K562 (cell line): ENCODE measurements at regions not wholly inside any gene's neighbourhood (a gene's known extent, or its start where the extent isn't known, plus 50 kb on each side); places are given as distances from the start of the nearest gene placed in this dataset.
A peak's percentile ranks its signal among the peaks of the same experiment; 100 is the strongest.
"Not testable (repeated sequence)": the region's sequence is repeated elsewhere in the genome, so short reads cannot be mapped to it uniquely, and the experiment has no call there.

Experiments
- ATAC-seq: fragments of 200-7000 bp; cut with Tn5 transposase; 3 replicates; pipeline ENCODE4 v1.9.1; 2020; ENCODE audit warnings: moderate library complexity
- BruUV-seq: library from RNA; stranded (reverse); fragments of 400-500 nt; replicated peaks from 2 replicates; lab custom pipeline; 2021; lab: Mats Ljungman, UMichigan
- CTCF ChIA-PET: fragments of 300-600 bp; formaldehyde crosslinking; extraction: SDS; loops from one replicate; lab custom pipeline; 2021; ENCODE audit warnings: low intra/inter-chr PET ratio; lab: Yijun Ruan, JAX
- POLR2A ChIA-PET: fragments of 300-600, 350-650 bp; sonication (Branson Sonifier 250); formaldehyde crosslinking; extraction: SDS; loops from one replicate; lab custom pipeline; 2021; ENCODE audit warnings: antibody characterized with exemption, inconsistent platforms; lab: Yijun Ruan, JAX
- DNase-seq, 4 experiments: peaks; one replicate each; pipeline versions ENCODE4 v3.0.0 to v3.0.0-alpha.2; 2011 to 2018; ENCODE audit warnings: low spot score in 3 of 4, mixed read lengths in 3 of 4; ENCODE audit errors: extremely low read depth in 1 of 4
- FAIRE-seq: peaks from 2 replicates; lab custom pipeline; 2011; peaks lifted over from hg19 to GRCh38; lab: Jason Lieb, UNC
- H2AFZ ChIP-seq: 2 replicates; pipeline ENCODE4 v1.6.0; 2011; ENCODE audit warnings: low read depth, low read length, control low read depth, inconsistent platforms
- H3K27ac ChIP-seq: fragments of 200-600 bp; 3 replicates; pipeline ENCODE4 v1.8.0; 2011; ENCODE audit warnings: low read depth, mild to moderate bottlenecking, control low read depth, inconsistent platforms, low read length, moderate library complexity, mixed read lengths; ENCODE audit errors: extremely low read depth
- H3K27me3 ChIP-seq, 2 experiments: fragments of 300-600 bp in 1 of 2; 2 replicates in 1 of 2; 3 replicates in 1 of 2; pipeline versions ENCODE4 v1.6.0 to v1.8.0; 2011; ENCODE audit warnings: inconsistent platforms in 2 of 2, low read length in 2 of 2, mild to moderate bottlenecking in 1 of 2, mixed read lengths in 1 of 2, moderate library complexity in 1 of 2; ENCODE audit not compliant: control insufficient read depth in 2 of 2, insufficient read depth in 2 of 2
- H3K36me3 ChIP-seq: fragments of 300-600 bp; 3 replicates; pipeline ENCODE4 v1.8.0; 2011; ENCODE audit warnings: mild to moderate bottlenecking, low read length, inconsistent platforms; ENCODE audit not compliant: control insufficient read depth, insufficient read depth
- H3K4me1 ChIP-seq, 2 experiments: fragments of 200-600 bp in 1 of 2; replicated peaks in 1 of 2; 2 replicates in 1 of 2; 3 replicates in 1 of 2; pipeline versions ENCODE4 v1.5.1 to v1.8.0; 2011; ENCODE audit warnings: inconsistent platforms in 2 of 2, low read length in 2 of 2, mild to moderate bottlenecking in 1 of 2, mixed read lengths in 1 of 2, moderate library complexity in 1 of 2; ENCODE audit not compliant: control insufficient read depth in 2 of 2, insufficient read depth in 2 of 2
- H3K4me2 ChIP-seq: 2 replicates; pipeline ENCODE4 v1.6.1; 2011; ENCODE audit warnings: low read length, control low read depth, inconsistent platforms, mixed read lengths; ENCODE audit not compliant: insufficient read depth
- H3K4me3 ChIP-seq: fragments of 200-600 bp; sonication (generic), shearing (Covaris generic); 2 replicates; pipeline ENCODE4 v1.5.1; 2016; ENCODE audit warnings: control low read depth, inconsistent platforms
- H3K79me2 ChIP-seq: fragments of 200-600 bp; 3 replicates; pipeline ENCODE4 v1.8.0; 2011; ENCODE audit warnings: low read length, inconsistent platforms; ENCODE audit not compliant: control insufficient read depth, insufficient read depth
- H3K9ac ChIP-seq, 2 experiments: 2 replicates each; pipeline versions ENCODE4 v1.6.0 to v1.6.1; 2011; ENCODE audit warnings: low read depth in 2 of 2, low read length in 2 of 2, control low read depth in 1 of 2, inconsistent platforms in 1 of 2, mild to moderate bottlenecking in 1 of 2, mixed read lengths in 1 of 2; ENCODE audit not compliant: insufficient read depth in 1 of 2
- H3K9me1 ChIP-seq: one replicate; pipeline ENCODE4 v1.6.0; 2011; ENCODE audit warnings: inconsistent platforms, mild to moderate bottlenecking, low read length, moderate library complexity; ENCODE audit not compliant: control insufficient read depth, insufficient read depth
- H3K9me3 ChIP-seq: replicated peaks from 2 replicates; pipeline ENCODE4 v1.5.1; 2011; ENCODE audit warnings: low read depth, low read length, inconsistent platforms; ENCODE audit not compliant: control insufficient read depth, insufficient read depth
- H4K20me1 ChIP-seq: replicated peaks from 2 replicates; pipeline ENCODE4 v1.6.1; 2011; ENCODE audit warnings: low read length, inconsistent platforms, mixed read lengths; ENCODE audit not compliant: control insufficient read depth, insufficient read depth
- PCBP1 ChIP-seq: fragments of 200-400 bp; formaldehyde crosslinking; IDR thresholded peaks from 2 replicates; pipeline ENCODE4 v1.6.1; 2018; ENCODE audit warnings: mild to moderate bottlenecking, low read depth, low read length; ENCODE audit not compliant: poor library complexity, severe bottlenecking
- WGBS: fragments of 100-300 bp; shearing (Covaris generic); methylation state at CpG from one replicate; pipeline ENCODE4 v1.1.6; 2016; ENCODE audit warnings: low coverage, mixed read lengths; ENCODE audit not compliant: insufficient coverage; ENCODE audit errors: missing lambda C conversion rate; 5-methylcytosine and 5-hydroxymethylcytosine counted together
- in situ Hi-C: fragments of 300-500 bp; cut with MboI; formaldehyde crosslinking; loops from 4 replicates; pipeline ENCODE4 v1.15.0; 2018; ENCODE audit warnings: inconsistent platforms, mixed read lengths
- intact Hi-C: fragments of 100-400 bp; cut with micrococcal nuclease; formaldehyde crosslinking; loops from 2 replicates; pipeline ENCODE4 v1.14.2; 2022

GRCh38 chr3:106073806-106074205, 205.0 kb upstream of the CBLB start:
- H3K9me3 ChIP-seq, FAIRE-seq, H3K9ac ChIP-seq, H2AFZ ChIP-seq, H3K27me3 ChIP-seq, H3K4me2 ChIP-seq, CTCF ChIA-PET, ATAC-seq, H3K27ac ChIP-seq, H4K20me1 ChIP-seq, BruUV-seq, intact Hi-C loops, DNase-seq, H3K79me2 ChIP-seq, H3K4me3 ChIP-seq, H3K9me1 ChIP-seq, H3K4me1 ChIP-seq, POLR2A ChIA-PET, in situ Hi-C loops, H3K36me3 ChIP-seq: not testable (repeated sequence)
- no CpG with 5 or more reads among the region's 31 CpGs for WGBS

GRCh38 chr3:106075731-106076130, 206.9 kb upstream of the CBLB start:
- H4K20me1 ChIP-seq, H3K4me2 ChIP-seq, H2AFZ ChIP-seq, H3K4me1 ChIP-seq, H3K9ac ChIP-seq, H3K27me3 ChIP-seq, BruUV-seq, in situ Hi-C loops, CTCF ChIA-PET, DNase-seq, H3K4me3 ChIP-seq, H3K36me3 ChIP-seq, ATAC-seq, H3K9me3 ChIP-seq, H3K79me2 ChIP-seq, H3K9me1 ChIP-seq, POLR2A ChIA-PET, FAIRE-seq, H3K27ac ChIP-seq, intact Hi-C loops: not testable (repeated sequence)
- peak; percentile 68 for TF ChIP-seq PCBP1
- WGBS = 58% methylated on average over 2 of the region's 5 CpGs
